ENCODE measurements at regions not wholly inside any gene's neighbourhood (a gene's known extent, or its start where the extent isn't known, plus 50 kb on each side); places are given as distances from the start of the nearest gene placed in this dataset.

GRCh38 chr2:105578166-105578565 is 166.5 kb upstream of the NCK2 start:
- TF ChIP-seq CTCF (IDR thresholded peaks at IDR 0.05) (no peak), EZH2 (IDR thresholded peaks at IDR 0.05; ENCODE audit: borderline replicate concordance, insufficient read depth, low read depth, low read length, poor library complexity, severe bottlenecking) (no peak)
